Parathyroid adenoma (tissue), 2 donors: ENCODE measurements at regions not wholly inside any gene's neighbourhood (a gene's known extent, or its start where the extent isn't known, plus 50 kb on each side); places are given as distances from the start of the nearest gene placed in this dataset.

Source experiments
- H2AFZ ChIP-seq: fragments of 300-600 bp; sonication (generic); one replicate; pipeline ENCODE4 v1.7.0; 2017; ENCODE audit warnings: antibody characterized with exemption, mild to moderate bottlenecking
- H3K27ac ChIP-seq: fragments of 300-600 bp; sonication (generic); one replicate; pipeline ENCODE4 v1.7.0; 2017
- H3K27me3 ChIP-seq: fragments of 300-600 bp; sonication (generic); one replicate; pipeline ENCODE4 v1.7.0; 2017; ENCODE audit warnings: low read length; ENCODE audit not compliant: control insufficient read depth, insufficient read depth
- H3K36me3 ChIP-seq: fragments of 300-600 bp; sonication (generic); one replicate; pipeline ENCODE4 v1.7.0; 2017; ENCODE audit warnings: low read length; ENCODE audit not compliant: control insufficient read depth, insufficient read depth
- H3K4me1 ChIP-seq: fragments of 300-600 bp; sonication (generic); one replicate; pipeline ENCODE4 v1.7.0; 2017; ENCODE audit warnings: control low read depth
- H3K4me2 ChIP-seq: fragments of 300-600 bp; sonication (generic); one replicate; pipeline ENCODE4 v1.7.0; 2017; ENCODE audit warnings: low read length
- H3K4me3 ChIP-seq: fragments of 300-600 bp; sonication (generic); one replicate; pipeline ENCODE4 v1.7.0; 2017; ENCODE audit warnings: low read depth, low read length
- H3K79me2 ChIP-seq: fragments of 300-600 bp; sonication (generic); one replicate; pipeline ENCODE4 v1.7.0; 2017; ENCODE audit warnings: control low read depth
- H3K9ac ChIP-seq: fragments of 300-600 bp; sonication (generic); one replicate; pipeline ENCODE4 v1.7.0; 2017; ENCODE audit warnings: mild to moderate bottlenecking
- H3K9me3 ChIP-seq: fragments of 300-600 bp; sonication (generic); one replicate; pipeline ENCODE4 v1.7.0; 2017; ENCODE audit warnings: low read length; ENCODE audit not compliant: control insufficient read depth
- CTCF ChIP-seq: fragments of 300-600 bp; sonication (generic); IDR thresholded peaks from one replicate; pipeline ENCODE4 v1.7.0; 2017; ENCODE audit warnings: antibody characterized with exemption, mild to moderate bottlenecking
- donor health status: primary hyperparathyroidism.

GRCh38 chr14:48350971-48351370 lies 675.6 kb upstream of the MDGA2 start:
- H3K9ac ChIP-seq: no peak overlapping the region
- H3K4me2 ChIP-seq: no peak overlapping the region
- no peak overlapping the region for H3K27ac ChIP-seq
- no peaks in the 10 kb centered on the region for H3K9me3 ChIP-seq
- no peak overlapping the region for H3K4me3 ChIP-seq
- no peak overlapping the region for H2AFZ ChIP-seq
- H3K4me1 ChIP-seq: no peaks in the 10 kb centered on the region
- H3K36me3 ChIP-seq: no peaks in the 10 kb centered on the region
- no peaks in the 10 kb centered on the region for H3K27me3 ChIP-seq
- no peak for TF ChIP-seq CTCF
- no peaks in the 10 kb centered on the region for H3K79me2 ChIP-seq

- Histone ChIP-seq H2AFZ (no peak overlapping the region), H3K9me3 (no peaks in the 10 kb centered on the region), H3K79me2 (no peaks in the 10 kb centered on the region), H3K4me3 (no peak overlapping the region), H3K9ac (no peak overlapping the region), H3K4me2 (no peak overlapping the region), H3K4me1 (no peaks in the 10 kb centered on the region), H3K27ac (no peak overlapping the region), H3K36me3 (no peaks in the 10 kb centered on the region), H3K27me3 (no peaks in the 10 kb centered on the region)
- TF ChIP-seq CTCF: no peak
Measured at GRCh38 chr14:48349689-48350088, 674.3 kb upstream of the MDGA2 start.

GRCh38 chr14:48341069-48341468 lies 665.7 kb upstream of the MDGA2 start:
- H3K27ac ChIP-seq: no peak overlapping the region
- no peak overlapping the region for H2AFZ ChIP-seq
- H3K27me3 ChIP-seq: no peaks in the 10 kb centered on the region
- no peak overlapping the region for H3K4me3 ChIP-seq
- H3K9ac ChIP-seq: no peak overlapping the region
- no peaks in the 10 kb centered on the region for H3K79me2 ChIP-seq
- H3K36me3 ChIP-seq: no peaks in the 10 kb centered on the region
- H3K9me3 ChIP-seq: no peaks in the 10 kb centered on the region
- H3K4me2 ChIP-seq: no peak overlapping the region
- H3K4me1 ChIP-seq: no peaks in the 10 kb centered on the region
- TF ChIP-seq CTCF: no peak

- Histone ChIP-seq H3K79me2 (no peaks in the 10 kb centered on the region), H3K27me3 (no peaks in the 10 kb centered on the region), H3K4me2 (no peak overlapping the region), H3K4me1 (no peaks in the 10 kb centered on the region), H3K9ac (no peak overlapping the region), H3K27ac (no peak overlapping the region), H3K4me3 (no peak overlapping the region), H2AFZ (no peak overlapping the region), H3K9me3 (no peaks in the 10 kb centered on the region), H3K36me3 (no peaks in the 10 kb centered on the region)
- TF ChIP-seq CTCF: no peak
Measured at GRCh38 chr14:48333221-48333920, 658.0 kb upstream of the MDGA2 start.

- TF ChIP-seq CTCF: no peak
- H3K4me3 ChIP-seq: no peak overlapping the region
- no peaks in the 10 kb centered on the region for H3K79me2 ChIP-seq
- H3K27ac ChIP-seq: no peak overlapping the region
- no peak overlapping the region for H3K4me2 ChIP-seq
- H3K9me3 ChIP-seq: no peaks in the 10 kb centered on the region
- H3K36me3 ChIP-seq: no peaks in the 10 kb centered on the region
- no peaks in the 10 kb centered on the region for H3K27me3 ChIP-seq
- no peak overlapping the region for H3K9ac ChIP-seq
- H3K4me1 ChIP-seq: no peaks in the 10 kb centered on the region
- H2AFZ ChIP-seq: no peak overlapping the region
Measured at GRCh38 chr14:48331421-48331820, 656.0 kb upstream of the MDGA2 start.
